ENCODE measurements at regions not wholly inside any gene's neighbourhood (a gene's known extent, or its start where the extent isn't known, plus 50 kb on each side); places are given as distances from the start of the nearest gene placed in this dataset.
A peak's percentile ranks its signal among the peaks of the same experiment; 100 is the strongest.

GRCh38 chr6:33862536-33862935, 58.7 kb upstream of the MLN start:
- ATAC-seq: no peak

- no peak for ATAC-seq
These were observed 57.9 kb upstream of the MLN start for GRCh38 chr6:33861722-33862121.

GRCh38 chr6:33860706-33861474, 57.1 kb upstream of the MLN start:
- peak; percentile 74 for ATAC-seq

- ATAC-seq: no peak
These were observed 56.2 kb upstream of the MLN start for GRCh38 chr6:33860006-33860405.

GRCh38 chr6:33858804-33859505, 55.2 kb upstream of the MLN start:
- ATAC-seq: no peak

- no peak for ATAC-seq
These were observed 54.2 kb upstream of the MLN start for GRCh38 chr6:33857932-33858475.

GRCh38 chr6:33857093-33857931, 53.5 kb upstream of the MLN start:
- ATAC-seq: no peak

GRCh38 chr6:33856655-33857054, 52.9 kb upstream of the MLN start:
- ATAC-seq: no peak

- ATAC-seq: no peak
These were observed 52.3 kb upstream of the MLN start for GRCh38 chr6:33856031-33856590.

- no peak for ATAC-seq
These were observed 50.8 kb upstream of the MLN start for GRCh38 chr6:33854572-33855030.

GRCh38 chr6:33853736-33854135, 49.9 kb upstream of the MLN start:
- no peak for ATAC-seq
